HG02943 (cell line): ENCODE measurements at regions not wholly inside any gene's neighbourhood (a gene's known extent, or its start where the extent isn't known, plus 50 kb on each side); places are given as distances from the start of the nearest gene placed in this dataset.

Experiments used
- ATAC-seq: cut with Tn5 transposase; IDR thresholded peaks from one replicate; pipeline ENCODE4 v1.9.1; 2021; ENCODE audit warnings: mild to moderate bottlenecking, low read depth, moderate library complexity; ENCODE audit not compliant: unreplicated experiment

DNA sequence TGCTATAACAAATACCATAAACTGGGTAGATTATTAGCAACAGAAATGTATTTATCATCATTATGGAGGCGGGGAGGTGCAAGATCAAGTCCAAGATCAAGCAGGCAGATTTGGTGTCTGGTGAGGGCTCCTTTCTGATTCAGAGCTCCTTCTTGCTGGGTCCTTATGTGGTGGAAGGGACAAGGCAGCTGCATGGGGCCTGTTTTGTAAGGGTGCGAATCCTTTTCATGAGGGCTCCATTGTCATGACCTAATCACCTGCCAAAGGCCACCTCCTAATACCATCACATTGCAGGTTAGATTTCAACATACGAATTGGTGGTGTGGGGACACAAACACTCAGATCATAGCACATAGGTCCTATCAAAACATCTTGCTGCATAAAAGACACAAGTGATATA lies 84.4 kb upstream of the CCDC150 start:
- no peak for ATAC-seq

DNA sequence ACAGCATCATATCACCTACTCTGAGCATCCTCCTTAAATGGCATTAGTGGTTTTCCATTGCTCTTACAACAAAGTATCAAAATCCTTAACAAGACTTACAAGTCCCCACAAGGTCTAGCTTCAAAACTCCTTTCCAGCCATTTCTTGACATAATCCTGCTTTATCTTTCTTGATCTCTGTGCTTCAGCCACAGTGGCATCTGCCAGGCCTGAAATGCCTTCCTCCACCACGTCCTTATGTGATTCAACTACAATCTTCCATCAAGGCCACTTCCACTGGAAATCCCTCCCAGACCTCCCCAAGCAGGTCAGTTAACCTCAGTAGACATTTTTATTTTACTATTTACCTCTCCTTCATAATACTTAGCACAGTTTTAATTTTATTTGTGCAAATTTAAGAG lies 83.8 kb upstream of the CCDC150 start:
- no peak for ATAC-seq

DNA sequence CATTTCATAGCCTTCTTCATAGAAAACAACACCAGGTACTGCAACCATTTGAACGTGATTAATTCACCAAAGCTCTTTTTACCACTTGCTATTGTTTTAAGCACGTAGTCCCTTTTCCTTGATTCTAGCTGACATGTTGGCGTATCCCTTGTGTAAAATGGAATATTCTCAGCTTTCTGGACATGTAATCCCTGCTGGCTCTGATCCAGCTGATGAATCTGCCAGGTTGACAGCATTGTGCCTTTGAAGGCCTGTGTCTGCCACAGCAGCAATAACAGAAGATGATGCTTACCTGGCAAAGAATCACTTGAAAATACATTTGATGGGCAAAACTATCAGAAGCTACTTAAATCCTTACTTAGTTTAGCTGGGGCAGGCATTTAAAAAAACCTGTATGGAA lies 81.0 kb upstream of the CCDC150 start:
- ATAC-seq, result no peak

DNA sequence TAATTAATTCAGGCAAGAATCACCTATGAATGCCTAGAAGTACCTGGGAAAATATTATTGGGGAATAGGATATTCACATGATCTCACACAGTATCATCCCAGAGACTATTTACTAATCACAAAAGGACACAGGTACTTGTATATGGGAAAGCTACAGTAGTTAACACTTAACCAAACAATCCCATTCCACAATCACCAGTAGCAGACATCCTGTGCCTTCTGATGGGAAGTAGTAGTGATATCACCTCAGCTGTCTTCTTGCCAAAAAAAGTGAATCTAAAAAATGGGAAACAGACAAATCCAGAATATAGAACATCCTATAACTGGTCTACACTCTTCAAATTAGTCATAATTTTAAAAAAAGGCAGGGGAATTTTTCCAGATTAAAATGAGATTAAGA lies 75.6 kb upstream of the CCDC150 start:
- ATAC-seq, result no peak

DNA sequence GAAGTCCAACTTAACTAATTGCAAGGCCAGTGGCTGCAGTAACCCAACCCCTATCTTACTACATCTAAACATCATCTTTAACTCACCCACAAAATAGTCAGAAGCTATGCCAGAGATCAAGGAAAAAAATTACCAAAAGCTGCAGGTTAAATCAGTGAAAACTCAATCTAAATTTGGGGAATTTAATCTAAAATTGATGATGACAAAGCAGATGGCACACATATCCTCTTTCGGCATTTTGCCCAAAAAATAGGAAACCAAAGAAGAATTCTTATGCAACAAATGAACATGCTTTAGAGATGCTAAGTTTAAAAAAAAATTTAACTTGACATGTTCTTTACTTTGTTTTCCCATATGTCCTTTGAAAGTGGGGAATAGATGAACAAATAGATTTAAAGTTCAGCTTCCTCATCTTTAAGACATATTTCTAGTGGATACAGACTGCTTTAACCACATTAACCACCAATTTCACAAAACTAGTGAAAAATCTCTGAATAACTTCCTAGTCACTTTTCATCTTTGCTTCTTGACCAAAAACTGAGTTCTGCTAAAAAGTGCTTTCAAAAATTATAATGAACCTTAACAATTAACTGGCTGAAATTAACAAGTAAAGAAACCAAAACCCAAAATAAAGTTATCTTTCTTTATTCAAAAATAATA lies 74.3 kb upstream of the CCDC150 start:
- ATAC-seq, result no peak

DNA sequence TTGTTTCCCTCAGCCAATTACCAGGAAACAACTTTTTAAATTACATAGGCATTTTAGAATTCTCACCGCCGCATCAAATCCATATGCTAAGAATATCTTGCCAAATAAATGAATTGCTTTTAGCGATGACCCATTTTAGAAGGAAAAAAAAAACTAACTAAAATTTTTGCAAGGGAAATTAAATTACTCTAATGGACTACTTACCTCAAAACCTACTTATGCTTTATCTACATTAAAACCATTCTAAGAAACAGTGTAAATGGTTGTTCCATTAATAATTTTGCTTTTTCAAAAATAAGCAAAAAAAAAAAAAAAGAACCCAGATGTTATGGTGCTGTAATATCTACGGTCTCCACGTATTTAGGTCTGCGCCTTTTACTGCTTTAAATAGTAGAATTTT lies 73.5 kb upstream of the CCDC150 start:
- no peak for ATAC-seq

DNA sequence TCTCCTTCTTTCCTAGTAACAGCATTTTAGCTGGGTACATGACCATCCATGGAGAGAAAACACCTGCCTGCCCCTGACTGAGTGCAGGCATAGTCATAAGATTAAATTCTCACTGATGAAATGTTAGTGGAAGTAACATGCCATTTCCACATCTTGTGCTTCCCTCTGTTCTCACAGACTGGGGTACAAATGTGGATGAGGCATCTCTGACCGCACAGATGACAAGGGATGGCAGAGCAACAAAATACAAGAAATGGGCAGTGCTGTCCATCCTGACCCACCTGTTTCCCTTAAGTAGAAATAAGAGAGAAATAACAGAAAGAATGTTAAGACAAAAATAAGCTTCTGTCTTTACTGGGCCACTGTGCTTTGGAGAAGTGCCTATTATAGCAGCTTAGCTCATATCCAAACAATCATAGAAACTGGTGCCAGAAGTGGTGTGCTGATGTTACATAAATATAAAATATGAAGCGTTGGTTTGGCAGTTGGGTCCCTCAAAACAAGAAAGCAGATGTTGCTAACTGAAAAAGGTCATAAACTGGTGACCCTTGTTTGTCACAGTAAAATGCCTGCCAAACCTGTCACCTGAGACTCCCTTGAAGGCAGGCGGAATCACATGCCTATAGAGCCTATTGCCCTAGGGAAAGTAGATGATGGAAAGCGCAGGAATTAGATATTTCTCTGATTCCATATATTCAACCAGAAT lies 72.4 kb upstream of the CCDC150 start:
- ATAC-seq, result no peak

DNA sequence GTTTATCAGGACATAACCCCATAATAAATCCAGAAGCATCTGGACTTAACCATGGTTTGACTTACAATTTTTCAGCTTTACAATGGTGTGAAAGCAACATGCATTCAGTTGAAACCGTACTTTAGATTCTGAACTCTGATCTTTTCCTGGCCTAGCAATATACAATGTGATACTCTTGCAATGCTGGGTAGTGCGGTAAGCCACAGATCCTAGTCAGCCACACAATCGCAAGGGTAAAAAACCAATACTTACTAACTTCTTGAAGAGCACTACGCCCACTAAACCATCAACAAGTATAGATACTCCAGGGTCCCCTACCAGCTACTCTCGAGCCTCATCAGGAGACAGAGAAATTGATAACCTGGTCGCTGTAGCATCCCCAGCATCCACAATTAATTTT lies 71.0 kb upstream of the CCDC150 start:
- no peak for ATAC-seq

DNA sequence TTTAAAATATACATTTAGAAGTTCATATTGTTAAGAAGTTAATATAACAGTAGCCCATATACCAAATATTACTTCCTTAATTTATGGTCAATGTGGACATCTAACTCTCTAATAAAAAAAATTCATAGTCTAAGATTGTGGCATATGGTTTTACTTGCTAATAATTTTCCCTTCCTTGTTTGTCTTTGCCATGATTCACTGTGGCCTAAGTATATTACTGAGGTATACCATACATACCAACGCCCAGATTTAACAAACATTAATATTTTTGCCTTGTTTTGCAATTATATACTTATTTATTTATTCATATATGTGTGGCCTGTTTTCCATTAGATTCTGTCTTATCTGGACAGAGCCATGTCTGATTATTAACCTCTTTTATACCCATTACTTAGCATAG lies 54.6 kb upstream of the CCDC150 start:
- no peak for ATAC-seq

DNA sequence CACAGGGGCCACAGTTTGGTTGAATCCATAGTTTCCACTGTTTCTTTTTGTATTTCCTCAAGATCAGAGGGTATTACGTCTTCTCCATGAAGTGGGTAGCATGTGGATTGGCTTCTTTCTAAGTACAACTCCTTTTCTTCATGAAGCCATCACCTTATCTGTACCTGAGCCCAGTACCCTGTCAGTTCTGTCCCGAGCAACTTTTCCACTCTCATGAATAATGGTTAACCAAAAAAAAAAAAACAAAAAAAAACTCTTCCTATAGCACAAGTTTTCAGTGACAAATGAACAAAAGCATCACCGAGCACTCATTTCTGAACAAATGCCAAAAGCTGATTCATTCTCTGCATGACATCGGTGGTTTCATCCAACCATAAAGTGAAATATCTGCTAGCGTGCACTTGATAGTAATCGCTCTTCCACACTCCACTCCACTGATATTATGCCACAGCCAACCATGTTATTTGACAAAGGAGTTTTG lies 53.0 kb upstream of the CCDC150 start:
- ATAC-seq, result no peak

DNA sequence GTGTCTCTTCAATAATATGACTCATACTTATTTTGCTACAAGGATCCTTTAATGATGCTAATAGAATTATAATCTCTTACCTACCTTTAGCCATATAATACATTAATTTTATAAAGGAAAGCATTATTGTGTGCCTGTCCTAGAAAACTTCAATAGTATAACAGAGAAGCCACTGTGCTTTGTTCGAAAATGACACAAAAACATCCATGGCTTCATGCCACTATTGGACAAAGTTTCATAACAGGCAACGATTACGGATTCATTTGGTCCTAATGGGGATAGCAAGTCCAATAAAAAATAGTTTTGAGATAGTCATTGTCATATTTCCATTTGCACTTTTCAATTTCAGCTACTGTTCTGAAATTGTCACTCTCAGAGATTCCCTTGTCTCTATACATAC lies 52.5 kb upstream of the CCDC150 start:
- ATAC-seq, result no peak

DNA sequence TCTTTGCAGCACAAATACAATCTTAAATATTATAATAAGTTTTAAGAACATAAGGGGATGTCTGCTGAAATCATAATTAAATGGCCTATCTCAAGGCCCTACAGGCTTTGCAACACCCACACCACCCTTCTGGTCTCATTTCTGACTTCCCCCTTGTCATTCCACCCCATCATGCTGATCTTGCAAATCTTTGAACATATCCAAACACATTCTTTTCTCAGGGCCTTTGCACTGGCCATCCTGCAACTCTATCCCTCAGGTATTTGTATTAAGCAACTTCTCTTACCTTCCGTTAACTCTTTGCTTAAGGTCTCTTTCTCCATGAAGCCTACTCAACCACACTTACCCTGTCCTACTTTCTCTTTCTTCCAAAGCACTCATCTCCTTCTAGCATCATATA lies 51.8 kb upstream of the CCDC150 start:
- no peak for ATAC-seq

DNA sequence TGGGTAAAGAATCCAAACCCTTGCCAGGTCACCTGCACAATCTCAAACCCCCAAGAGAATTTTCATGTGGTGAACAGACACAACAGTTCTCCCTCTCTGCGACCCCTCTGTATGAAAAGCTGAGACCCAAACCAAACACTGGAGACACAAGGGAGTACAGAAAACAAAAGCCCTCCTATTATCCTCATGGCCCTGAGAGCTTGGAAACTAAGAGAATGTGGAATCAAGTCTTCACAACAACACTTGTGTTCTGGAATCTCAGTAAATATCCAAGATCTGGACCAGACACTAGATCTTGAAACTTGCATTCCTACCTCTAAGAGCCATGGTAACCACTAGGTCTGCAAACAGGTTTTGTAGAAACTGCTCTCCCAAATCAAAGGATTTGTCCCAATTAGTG lies 50.1 kb upstream of the CCDC150 start:
- ATAC-seq, result no peak
